ENCODE measurements at regions not wholly inside any gene's neighbourhood (a gene's known extent, or its start where the extent isn't known, plus 50 kb on each side); places are given as distances from the start of the nearest gene placed in this dataset.

DNA sequence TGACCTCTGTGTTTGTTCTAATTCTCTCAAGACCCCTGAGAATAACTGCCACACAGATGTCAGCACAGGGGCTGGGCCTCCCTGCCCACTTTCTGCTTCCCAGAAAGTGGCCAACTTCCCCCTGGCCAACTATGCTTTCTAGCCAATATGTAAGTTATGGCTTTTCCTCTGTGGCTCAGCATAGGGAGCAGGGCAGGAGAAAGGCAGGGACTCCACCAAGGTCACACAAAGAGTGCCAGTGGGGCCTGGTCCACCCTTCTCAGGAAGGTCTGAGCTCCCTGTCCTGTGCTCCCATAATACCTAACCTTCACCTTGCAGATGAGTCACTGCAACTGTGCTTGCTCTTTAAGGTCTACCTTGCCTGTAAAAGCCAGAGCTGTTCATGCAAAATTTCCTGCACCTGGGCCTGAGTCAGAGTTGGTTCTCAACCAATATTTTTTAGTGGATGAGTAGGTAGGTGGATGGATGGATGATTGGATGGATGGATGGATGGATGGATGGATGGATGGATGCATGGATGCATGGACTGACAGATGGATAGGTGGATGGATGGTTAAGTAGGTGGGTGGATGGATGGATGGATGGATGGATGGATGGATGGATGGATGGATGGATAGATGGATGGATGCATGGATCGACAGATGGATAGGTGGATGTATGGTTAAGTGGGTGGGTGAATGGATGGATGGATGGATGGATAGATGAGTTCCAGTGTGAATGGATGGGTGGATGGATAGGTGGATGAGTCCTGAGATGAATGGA is 64.2 kb downstream of the DIO3 start:
- WGBS, result 89% methylated on average over 1 of the region's 1 CpG
- Histone ChIP-seq H3K36me3 (no peaks in the 10 kb centered on the region), H3K9me3 (no peaks in the 10 kb centered on the region), H3K27ac (no peak overlapping the region), H3K4me1 (replicated peaks) (no peaks in the 10 kb centered on the region), H3K4me3 (no peak overlapping the region), H3K27me3 (replicated peaks; ENCODE audit: insufficient read depth) (no peaks in the 10 kb centered on the region)
- TF ChIP-seq, protein P1, sequence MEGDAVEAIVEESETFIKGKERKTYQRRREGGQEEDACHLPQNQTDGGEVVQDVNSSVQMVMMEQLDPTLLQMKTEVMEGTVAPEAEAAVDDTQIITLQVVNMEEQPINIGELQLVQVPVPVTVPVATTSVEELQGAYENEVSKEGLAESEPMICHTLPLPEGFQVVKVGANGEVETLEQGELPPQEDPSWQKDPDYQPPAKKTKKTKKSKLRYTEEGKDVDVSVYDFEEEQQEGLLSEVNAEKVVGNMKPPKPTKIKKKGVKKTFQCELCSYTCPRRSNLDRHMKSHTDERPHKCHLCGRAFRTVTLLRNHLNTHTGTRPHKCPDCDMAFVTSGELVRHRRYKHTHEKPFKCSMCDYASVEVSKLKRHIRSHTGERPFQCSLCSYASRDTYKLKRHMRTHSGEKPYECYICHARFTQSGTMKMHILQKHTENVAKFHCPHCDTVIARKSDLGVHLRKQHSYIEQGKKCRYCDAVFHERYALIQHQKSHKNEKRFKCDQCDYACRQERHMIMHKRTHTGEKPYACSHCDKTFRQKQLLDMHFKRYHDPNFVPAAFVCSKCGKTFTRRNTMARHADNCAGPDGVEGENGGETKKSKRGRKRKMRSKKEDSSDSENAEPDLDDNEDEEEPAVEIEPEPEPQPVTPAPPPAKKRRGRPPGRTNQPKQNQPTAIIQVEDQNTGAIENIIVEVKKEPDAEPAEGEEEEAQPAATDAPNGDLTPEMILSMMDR (IDR thresholded peaks at IDR 0.05), result no peak
- TF ChIP-seq POLR2A (IDR thresholded peaks at IDR 0.05), result no peak
- no peak for TF ChIP-seq POLR2AphosphoS5 (IDR thresholded peaks at IDR 0.05)
- intact Hi-C loops (cut with DNase I), result loop anchor here (5.0 to 10.0 kb wide), 4 partner anchors 723 to 1181 kb away; partner anchors contain the start of gene RTL1
- no peak for DNase-seq (ENCODE audit: low spot score)

DNA sequence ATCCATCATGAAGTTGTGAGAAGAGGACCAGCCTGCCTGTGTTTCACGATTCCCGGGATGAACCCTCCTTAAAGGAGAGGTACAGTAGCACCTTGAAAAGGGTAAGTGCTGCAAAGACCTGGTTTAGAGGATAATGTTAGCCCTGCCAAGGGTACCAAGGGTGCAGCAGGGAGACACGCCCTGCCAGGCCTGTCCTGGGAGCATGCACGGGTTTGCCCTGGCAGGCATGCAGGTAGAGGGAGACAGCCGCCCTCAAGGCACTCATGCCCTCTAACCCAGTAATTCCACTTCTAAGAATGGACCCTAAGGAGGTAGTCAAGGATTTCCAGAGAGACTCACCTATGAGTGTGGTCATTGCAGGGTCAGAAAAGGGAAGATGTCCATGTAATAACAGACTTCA is 65.0 kb downstream of the DIO3 start:
- H3K36me3 ChIP-seq, result no peaks in the 10 kb centered on the region

DNA sequence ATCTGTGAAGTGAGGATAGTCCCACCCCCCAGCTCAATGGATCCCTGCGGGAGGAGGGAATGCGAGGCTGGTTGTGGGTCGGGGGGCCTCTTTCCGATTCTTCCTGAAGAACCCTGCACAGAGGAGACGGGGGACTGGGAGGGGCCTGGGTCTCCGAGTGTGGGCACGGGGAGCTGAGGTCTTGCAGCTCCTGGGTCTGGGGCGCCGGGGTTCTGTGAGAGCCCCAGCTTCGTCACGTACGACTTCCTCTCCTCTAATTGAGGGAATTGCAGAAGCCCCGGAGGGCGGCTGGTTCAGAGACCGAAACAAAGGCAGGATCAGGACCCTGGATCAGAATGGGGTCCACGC is 66.6 kb downstream of the DIO3 start:
- Histone ChIP-seq H3K36me3 (no peaks in the 10 kb centered on the region), H3K27ac (no peak overlapping the region), H3K4me1 (replicated peaks) (no peaks in the 10 kb centered on the region), H3K4me3 (no peak overlapping the region), H3K9me3 (no peaks in the 10 kb centered on the region), H3K27me3 (replicated peaks; ENCODE audit: insufficient read depth) (no peaks in the 10 kb centered on the region)
- intact Hi-C loops (cut with DNase I), result loop anchor here (2.0 to 10.0 kb wide), 6 partner anchors 726 to 1243 kb away; partner anchors contain the start of gene RTL1
- WGBS, result 58% methylated on average over 16 of the region's 16 CpGs
- DNase-seq (ENCODE audit: low spot score), result no peak
- TF ChIP-seq, protein P1 (IDR thresholded peaks at IDR 0.05), result no peak
- TF ChIP-seq POLR2A (IDR thresholded peaks at IDR 0.05) (no peak), POLR2AphosphoS5 (IDR thresholded peaks at IDR 0.05) (no peak)

More for the DNA sequence above, 65.0 kb downstream of the DIO3 start:
- Histone ChIP-seq H3K27me3 (replicated peaks; ENCODE audit: insufficient read depth) (no peaks in the 10 kb centered on the region), H3K4me3 (no peak overlapping the region), H3K9me3 (no peaks in the 10 kb centered on the region), H3K27ac (no peak overlapping the region), H3K4me1 (replicated peaks) (no peaks in the 10 kb centered on the region)
- WGBS, result 86% methylated on average over 5 of the region's 5 CpGs
- no peak for DNase-seq (ENCODE audit: low spot score)
- TF ChIP-seq POLR2AphosphoS5 (IDR thresholded peaks at IDR 0.05) (no peak), POLR2A (IDR thresholded peaks at IDR 0.05) (no peak)
- TF ChIP-seq, protein P1 (IDR thresholded peaks at IDR 0.05), result no peak
- intact Hi-C loops (cut with DNase I), result loop anchor here (5.0 to 10.0 kb wide), 4 partner anchors 724 to 1182 kb away; partner anchors contain the start of gene RTL1

DNA sequence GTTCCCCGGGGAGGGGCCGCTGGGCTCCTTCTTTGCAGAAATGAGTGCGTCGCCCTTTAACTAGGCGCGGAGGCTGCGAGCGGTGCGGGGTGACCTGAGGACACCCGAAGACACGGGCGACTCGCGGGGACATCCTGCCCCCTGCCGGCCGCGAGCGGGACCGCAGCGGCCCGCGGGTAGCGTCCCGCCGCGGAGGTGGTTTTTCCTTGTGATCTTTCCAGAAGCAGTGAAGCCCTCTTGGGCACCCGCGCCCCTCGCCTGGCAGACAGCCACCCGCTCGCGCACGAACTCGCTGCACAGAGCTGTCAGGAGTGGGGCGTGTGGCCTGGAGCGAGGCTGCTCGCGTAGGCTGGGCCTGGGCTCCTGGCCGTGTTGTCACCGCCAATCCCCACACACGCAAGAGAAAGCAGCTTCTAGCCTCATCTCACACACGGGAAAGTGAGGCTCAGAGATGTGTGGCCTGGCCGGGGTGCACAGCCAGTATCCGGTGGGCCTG is 67.2 kb downstream of the DIO3 start:
- Histone ChIP-seq H3K27ac (no peak overlapping the region), H3K4me1 (replicated peaks) (no peaks in the 10 kb centered on the region), H3K9me3 (no peaks in the 10 kb centered on the region), H3K4me3 (no peak overlapping the region), H3K36me3 (no peaks in the 10 kb centered on the region), H3K27me3 (replicated peaks; ENCODE audit: insufficient read depth) (no peaks in the 10 kb centered on the region)
- intact Hi-C loops (cut with DNase I), result loop anchor here (2.0 to 10.0 kb wide), 6 partner anchors 726 to 1244 kb away; partner anchors contain the start of gene RTL1
- DNase-seq (ENCODE audit: low spot score), result peak; percentile 53
- WGBS, result 5% methylated on average over 36 of the region's 44 CpGs
- TF ChIP-seq POLR2A (IDR thresholded peaks at IDR 0.05), result no peak
- TF ChIP-seq, protein P1 (IDR thresholded peaks at IDR 0.05), result peak; percentile 96 to 98 (median 98)
- peak; percentile 49 for TF ChIP-seq POLR2AphosphoS5 (IDR thresholded peaks at IDR 0.05)

Data from prostate gland (tissue), 2 donors.